GM19324 (cell line): ENCODE measurements at regions not wholly inside any gene's neighbourhood (a gene's known extent, or its start where the extent isn't known, plus 50 kb on each side); places are given as distances from the start of the nearest gene placed in this dataset.
"Not testable (repeated sequence)": the region's sequence is repeated elsewhere in the genome, so short reads cannot be mapped to it uniquely, and the experiment has no call there.

ENCODE experiments used
- ATAC-seq: cut with Tn5 transposase; IDR thresholded peaks from one replicate; pipeline ENCODE4 v1.9.1; 2021; ENCODE audit warnings: mild to moderate bottlenecking, moderate library complexity; ENCODE audit not compliant: unreplicated experiment, low FRiP score

GRCh38 chr7:67602246-67602887 lies 605.7 kb downstream of the TYW1 start:
- no peak for ATAC-seq

GRCh38 chr7:67604461-67605386 lies 608.1 kb downstream of the TYW1 start:
- ATAC-seq: no peak

- ATAC-seq: no peak
These were observed 612.2 kb downstream of the TYW1 start for GRCh38 chr7:67608806-67609205.

- no peak for ATAC-seq
These were observed 614.3 kb downstream of the TYW1 start for GRCh38 chr7:67610897-67611296.

- no peak for ATAC-seq
These were observed 618.2 kb downstream of the TYW1 start for GRCh38 chr7:67614843-67615242.

- ATAC-seq: no peak
These were observed 619.9 kb downstream of the TYW1 start for GRCh38 chr7:67616517-67616916.

GRCh38 chr7:67618556-67619162 lies 622.0 kb downstream of the TYW1 start:
- no peak for ATAC-seq

- no peak for ATAC-seq
These were observed 622.5 kb downstream of the TYW1 start for GRCh38 chr7:67619175-67619574.

GRCh38 chr7:67620216-67620933 lies 623.7 kb downstream of the TYW1 start:
- no peak for ATAC-seq

- no peak for ATAC-seq
These were observed 625.1 kb downstream of the TYW1 start for GRCh38 chr7:67621704-67622103.

GRCh38 chr7:67625257-67625737 lies 628.7 kb downstream of the TYW1 start:
- ATAC-seq: no peak

GRCh38 chr7:67631476-67631875 lies 634.8 kb downstream of the TYW1 start:
- no peak for ATAC-seq

- no peak for ATAC-seq
These were observed 638.6 kb downstream of the TYW1 start for GRCh38 chr7:67635271-67635670.

- ATAC-seq: no peak
These were observed 639.9 kb downstream of the TYW1 start for GRCh38 chr7:67636348-67637022.

GRCh38 chr7:67637023-67637358 lies 640.4 kb downstream of the TYW1 start:
- no peak for ATAC-seq

- ATAC-seq: not testable (repeated sequence)
These were observed 645.9 kb downstream of the TYW1 start for GRCh38 chr7:67642542-67642941.

- no peak for ATAC-seq
These were observed 647.5 kb downstream of the TYW1 start for GRCh38 chr7:67644151-67644550.

- ATAC-seq: no peak
These were observed 656.3 kb downstream of the TYW1 start for GRCh38 chr7:67652937-67653336.

- no peak for ATAC-seq
These were observed 657.3 kb downstream of the TYW1 start for GRCh38 chr7:67653856-67654454.

- no peak for ATAC-seq
These were observed 658.0 kb downstream of the TYW1 start for GRCh38 chr7:67654642-67655041.
